ENCODE measurements at regions not wholly inside any gene's neighbourhood (a gene's known extent, or its start where the extent isn't known, plus 50 kb on each side); places are given as distances from the start of the nearest gene placed in this dataset.

DNA sequence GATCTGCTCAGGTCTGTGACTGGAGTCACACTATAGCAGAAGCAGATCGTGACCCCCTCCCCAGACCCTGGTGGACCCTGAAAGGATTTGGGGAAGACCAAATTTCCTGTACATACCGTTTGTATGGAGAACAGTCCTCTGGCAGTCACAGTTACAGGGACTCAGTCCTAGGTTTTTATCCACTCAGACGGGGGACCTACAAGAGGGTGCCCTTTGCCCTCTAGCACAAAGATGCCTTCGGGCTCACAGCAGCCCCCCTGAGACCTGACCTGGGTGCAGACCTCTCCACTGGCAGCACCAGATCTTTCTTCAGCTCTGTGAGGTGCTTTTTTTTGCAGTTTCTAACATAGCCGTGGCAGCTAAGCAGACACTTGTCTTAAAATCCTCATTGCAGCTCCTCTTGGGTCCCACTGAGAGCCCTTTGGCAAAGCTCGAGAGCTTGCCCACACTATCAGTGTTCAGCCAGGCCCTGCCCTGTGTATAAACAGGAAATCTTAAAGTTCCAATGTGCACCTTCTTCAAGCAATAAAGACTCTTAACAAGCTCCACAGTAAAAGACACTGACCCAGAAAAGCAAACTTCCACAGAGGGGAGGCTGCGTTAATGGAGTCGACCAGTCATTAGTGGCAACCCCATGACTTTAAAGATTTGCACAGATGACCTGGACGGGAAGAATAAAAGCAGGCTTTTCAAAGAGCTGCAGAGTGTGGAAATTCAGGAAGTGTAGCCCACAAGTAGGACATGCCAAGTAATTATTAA, 71.8 kb upstream of the LHFPL2 start:
- Histone ChIP-seq H3K27me3 (no peaks in the 10 kb centered on the region), H3K4me1 (peaks cover 4 to 26% (median 13%) of the 10 kb centered on the region in 4 donors), H3K36me3 (no peaks in the 10 kb centered on the region), H3K4me3 (peak overlapping the region in 1 of 4 donors; percentile 33), H3K9me3 (no peaks in the 10 kb centered on the region), H3K27ac (peak overlapping the region; percentile 44 to 69 (median 61))
- intact Hi-C loops (cut with DNase I; ENCODE audit: low total_unique reads) (no loop called here), in situ Hi-C loops (cut with MboI; ENCODE audit: low pct_ligation_motif_present in 1 of 4, low pct_unique_long_range_greater_than_20kb in 1 of 4, low sequenced_read_pairs in 3 of 4) (no loop called here)
- peak; percentile 33 for DNase-seq
- TF ChIP-seq EP300 (IDR thresholded peaks at IDR 0.05; ENCODE audit: low read depth) (no peak), POLR2AphosphoS5 (IDR thresholded peaks at IDR 0.05) (no peak), POLR2A (IDR thresholded peaks at IDR 0.05) (peak; percentile 30)
- TF ChIP-seq, protein P1, sequence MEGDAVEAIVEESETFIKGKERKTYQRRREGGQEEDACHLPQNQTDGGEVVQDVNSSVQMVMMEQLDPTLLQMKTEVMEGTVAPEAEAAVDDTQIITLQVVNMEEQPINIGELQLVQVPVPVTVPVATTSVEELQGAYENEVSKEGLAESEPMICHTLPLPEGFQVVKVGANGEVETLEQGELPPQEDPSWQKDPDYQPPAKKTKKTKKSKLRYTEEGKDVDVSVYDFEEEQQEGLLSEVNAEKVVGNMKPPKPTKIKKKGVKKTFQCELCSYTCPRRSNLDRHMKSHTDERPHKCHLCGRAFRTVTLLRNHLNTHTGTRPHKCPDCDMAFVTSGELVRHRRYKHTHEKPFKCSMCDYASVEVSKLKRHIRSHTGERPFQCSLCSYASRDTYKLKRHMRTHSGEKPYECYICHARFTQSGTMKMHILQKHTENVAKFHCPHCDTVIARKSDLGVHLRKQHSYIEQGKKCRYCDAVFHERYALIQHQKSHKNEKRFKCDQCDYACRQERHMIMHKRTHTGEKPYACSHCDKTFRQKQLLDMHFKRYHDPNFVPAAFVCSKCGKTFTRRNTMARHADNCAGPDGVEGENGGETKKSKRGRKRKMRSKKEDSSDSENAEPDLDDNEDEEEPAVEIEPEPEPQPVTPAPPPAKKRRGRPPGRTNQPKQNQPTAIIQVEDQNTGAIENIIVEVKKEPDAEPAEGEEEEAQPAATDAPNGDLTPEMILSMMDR (IDR thresholded peaks at IDR 0.05), result no peak
- WGBS, 2 donors (ENCODE audit: low coverage in 1 of 2), result 21 to 45% methylated on average over 3 to 9 of the region's 9 CpGs

DNA sequence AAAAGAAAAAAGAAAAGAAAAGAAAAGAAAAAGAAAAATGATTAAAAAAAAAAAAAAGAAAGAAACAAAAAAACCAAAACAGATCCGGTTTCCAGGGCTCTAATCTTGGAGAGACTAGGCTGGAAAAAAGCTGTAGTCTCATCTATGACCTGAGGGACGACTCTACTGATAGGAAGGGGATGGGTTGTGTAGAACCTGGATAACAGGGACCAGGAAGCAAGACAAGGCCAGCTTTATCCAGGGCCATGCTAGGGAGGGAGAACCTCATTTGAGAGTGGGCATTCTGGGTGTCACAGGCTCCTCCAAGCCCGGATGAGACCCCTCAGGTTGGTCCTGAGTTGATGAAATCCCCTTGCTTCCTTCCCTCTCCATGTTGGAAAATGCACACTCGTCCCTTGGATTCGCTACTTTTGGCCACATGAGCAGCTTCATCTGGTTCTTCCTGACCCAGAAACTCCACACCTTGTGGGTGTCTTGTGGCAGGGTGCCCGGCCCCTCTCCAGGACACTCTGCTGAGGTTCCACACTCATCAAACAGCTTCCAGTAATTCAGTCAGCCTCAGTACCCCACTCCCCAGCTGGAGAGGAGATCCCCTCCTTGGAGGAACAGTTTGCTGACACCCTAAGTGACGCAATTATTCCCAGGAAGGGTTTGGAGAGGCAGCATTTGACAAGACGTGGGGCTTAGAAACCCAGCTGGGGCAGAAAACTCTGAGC, 71.1 kb upstream of the LHFPL2 start:
- DNase-seq, result no peak
- no peaks in the 10 kb centered on the region for H3K36me3 ChIP-seq
- H3K9me3 ChIP-seq, result no peaks in the 10 kb centered on the region
- H3K4me1 ChIP-seq, result peaks cover 4 to 26% (median 13%) of the 10 kb centered on the region in 4 donors
- no peaks in the 10 kb centered on the region for H3K27me3 ChIP-seq
- no peak for TF ChIP-seq POLR2AphosphoS5 (IDR thresholded peaks at IDR 0.05)
- TF ChIP-seq, protein P1 (IDR thresholded peaks at IDR 0.05), result no peak
- TF ChIP-seq EP300 (IDR thresholded peaks at IDR 0.05; ENCODE audit: low read depth), result no peak
- no peak for TF ChIP-seq POLR2A (IDR thresholded peaks at IDR 0.05)
- intact Hi-C loops (cut with DNase I; ENCODE audit: low total_unique reads) (no loop called here), in situ Hi-C loops (cut with MboI; ENCODE audit: low pct_ligation_motif_present in 1 of 4, low pct_unique_long_range_greater_than_20kb in 1 of 4, low sequenced_read_pairs in 3 of 4) (no loop called here)
- peak overlapping the region in 1 of 4 donors; percentile 33 for H3K4me3 ChIP-seq
- WGBS, 2 donors (ENCODE audit: low coverage in 1 of 2), result 81 to 90% methylated on average over 2 to 8 of the region's 8 CpGs
- H3K27ac ChIP-seq, result peak overlapping the region in 2 of 4 donors; percentile 68 to 69

DNA sequence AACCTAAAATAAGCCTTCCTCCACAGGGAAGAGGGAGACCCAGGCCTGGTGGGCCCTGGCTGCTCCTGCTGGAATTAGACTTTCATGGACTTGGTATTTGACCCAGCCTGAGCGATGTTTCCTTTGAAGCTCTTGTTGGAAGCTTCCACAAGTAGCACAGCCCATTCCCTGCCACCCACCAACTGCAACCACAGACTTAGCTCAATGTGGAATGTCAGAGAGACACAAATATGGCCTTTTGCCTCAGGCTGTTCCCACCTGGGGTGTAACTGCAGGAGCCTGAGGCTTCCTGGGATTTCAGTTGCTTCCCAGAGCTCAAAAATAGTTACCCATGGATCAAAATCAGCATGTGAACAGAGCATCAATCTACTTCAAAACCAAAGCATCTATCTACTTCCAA, 70.3 kb upstream of the LHFPL2 start:
- intact Hi-C loops (cut with DNase I; ENCODE audit: low total_unique reads), result no loop called here
- in situ Hi-C loops (cut with MboI; ENCODE audit: low pct_ligation_motif_present in 1 of 4, low pct_unique_long_range_greater_than_20kb in 1 of 4, low sequenced_read_pairs in 3 of 4), result no loop called here
- Histone ChIP-seq H3K27ac (no peak overlapping the region), H3K9me3 (no peaks in the 10 kb centered on the region), H3K4me3 (no peak overlapping the region), H3K27me3 (no peaks in the 10 kb centered on the region), H3K36me3 (no peaks in the 10 kb centered on the region), H3K4me1 (peaks cover 4 to 26% (median 13%) of the 10 kb centered on the region in 4 donors)
- no peak for TF ChIP-seq POLR2AphosphoS5 (IDR thresholded peaks at IDR 0.05)
- TF ChIP-seq EP300 (IDR thresholded peaks at IDR 0.05; ENCODE audit: low read depth), result no peak
- TF ChIP-seq, protein P1 (IDR thresholded peaks at IDR 0.05), result no peak
- no peak for TF ChIP-seq POLR2A (IDR thresholded peaks at IDR 0.05)
- 94% methylated on average over 1 of the region's 1 CpG; no CpG with 5 or more reads in 1 of the 2 donors for WGBS, 2 donors (ENCODE audit: low coverage in 1 of 2)
- no peak for DNase-seq
